Common myeloid progenitor, CD34-positive (primary cell): ENCODE measurements at regions not wholly inside any gene's neighbourhood (a gene's known extent, or its start where the extent isn't known, plus 50 kb on each side); places are given as distances from the start of the nearest gene placed in this dataset.

Experiments used
- CTCF ChIA-PET: fragments of 350-600 bp; sonication (Branson Sonifier 250); formaldehyde crosslinking; loops from one replicate; lab custom pipeline; 2021; ENCODE audit warnings: antibody characterized with exemption; lab: Charles Lee
- POLR2A ChIA-PET: fragments of 350-600 bp; sonication (Branson Sonifier 250); formaldehyde crosslinking; loops from one replicate; lab custom pipeline; 2021; ENCODE audit warnings: antibody characterized with exemption; lab: Charles Lee
- DNase-seq, 3 donors: peaks; one replicate each; pipeline versions ENCODE4 v3.0.0 to v3.0.0-alpha.2; 2013
- H3K27ac ChIP-seq, 2 experiments: 1 replicate in 1 of 2; 2 replicates in 1 of 2; pipeline ENCODE4 v1.7.0; 2013; ENCODE audit warnings: inconsistent platforms in 2 of 2, low read length in 2 of 2, mild to moderate bottlenecking in 2 of 2, low read depth in 1 of 2, moderate library complexity in 1 of 2; ENCODE audit not compliant: severe bottlenecking in 2 of 2, insufficient read depth in 1 of 2, poor library complexity in 1 of 2
- H3K27me3 ChIP-seq, 5 experiments: replicated peaks in 2 of 5; 1 replicate in 3 of 5; 2 replicates in 2 of 5; pipeline versions ENCODE4 v1.6.1 to v1.7.0; 2013; ENCODE audit warnings: low read length in 4 of 5, mild to moderate bottlenecking in 2 of 5, moderate library complexity in 2 of 5, inconsistent platforms in 1 of 5; ENCODE audit not compliant: insufficient read depth in 5 of 5, control insufficient read depth in 4 of 5
- H3K36me3 ChIP-seq, 4 experiments: 1 replicate in 2 of 4; 2 replicates in 2 of 4; pipeline versions ENCODE4 v1.6.1 to v1.7.0; 2013; ENCODE audit warnings: low read length in 3 of 4, control low read depth in 1 of 4, mild to moderate bottlenecking in 1 of 4; ENCODE audit not compliant: control insufficient read depth in 4 of 4, insufficient read depth in 4 of 4
- H3K4me1 ChIP-seq, 4 experiments: 1 replicate in 3 of 4; 2 replicates in 1 of 4; pipeline versions ENCODE4 v1.6.1 to v1.7.1; 2013; ENCODE audit warnings: low read length in 3 of 4, mild to moderate bottlenecking in 3 of 4, control low read depth in 1 of 4, inconsistent platforms in 1 of 4, moderate library complexity in 1 of 4; ENCODE audit not compliant: control insufficient read depth in 4 of 4, insufficient read depth in 4 of 4; ENCODE audit errors: control extremely low read depth in 1 of 4
- H3K4me3 ChIP-seq, 7 experiments: 1 replicate in 4 of 7; 2 replicates in 3 of 7; pipeline versions ENCODE4 v1.5.1 to v1.7.0; 2013; ENCODE audit warnings: mild to moderate bottlenecking in 7 of 7, low read length in 6 of 7, moderate library complexity in 6 of 7, inconsistent platforms in 2 of 7, low read depth in 2 of 7, control low read depth in 1 of 7; ENCODE audit not compliant: insufficient read depth in 4 of 7, control insufficient read depth in 1 of 7; ENCODE audit errors: extremely low read depth in 1 of 7
- H3K9me3 ChIP-seq, 5 experiments: 1 replicate in 4 of 5; 2 replicates in 1 of 5; pipeline versions ENCODE4 v1.6.1 to v1.7.1; 2013; ENCODE audit warnings: low read length in 4 of 5, mild to moderate bottlenecking in 2 of 5, inconsistent platforms in 1 of 5, low read depth in 1 of 5, moderate library complexity in 1 of 5; ENCODE audit not compliant: control insufficient read depth in 4 of 5, insufficient read depth in 2 of 5; ENCODE audit errors: control extremely low read depth in 1 of 5
- WGBS: methylation state at CpG from one replicate; pipeline ENCODE4 v1.1.5; 2013; ENCODE audit not compliant: insufficient coverage; 5-methylcytosine and 5-hydroxymethylcytosine counted together

DNA sequence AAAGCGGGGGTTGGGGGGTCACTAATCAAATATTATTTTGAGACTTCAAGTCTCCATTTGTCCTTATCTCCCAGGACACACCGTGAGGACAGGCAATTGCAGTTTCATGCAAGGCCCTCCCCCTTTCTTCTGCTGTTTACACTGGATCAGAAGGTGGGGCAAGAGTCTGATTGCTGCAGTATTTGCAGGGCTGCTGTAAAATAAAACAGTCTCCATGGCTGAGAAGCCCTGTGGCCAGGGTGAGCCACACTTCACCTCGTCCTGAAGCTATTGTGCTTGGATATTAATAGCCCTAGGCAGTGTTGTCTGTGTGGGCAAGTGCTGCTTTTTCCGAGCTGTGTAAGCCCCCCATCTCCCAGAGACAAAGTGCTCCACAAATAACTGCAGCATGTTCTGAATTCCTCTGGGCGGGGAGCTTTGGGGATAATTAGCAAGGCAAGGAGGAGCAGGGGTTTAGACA is 187.4 kb upstream of the NTF3 start:
- Histone ChIP-seq H3K27me3 (peaks cover 0 to 9% (median 0%) of the 10 kb centered on the region in 5 experiments), H3K4me1 (no peaks in the 10 kb centered on the region), H3K27ac (no peak overlapping the region), H3K9me3 (no peaks in the 10 kb centered on the region), H3K4me3 (no peak overlapping the region), H3K36me3 (no peaks in the 10 kb centered on the region)
- ChIA-PET POLR2A (no interaction called here), CTCF (no interaction called here)
- DNase-seq, result peak in 1 of 3 donors; percentile 7
- 81% methylated on average over 2 of the region's 5 CpGs for whole genome bisulfite sequencing

DNA sequence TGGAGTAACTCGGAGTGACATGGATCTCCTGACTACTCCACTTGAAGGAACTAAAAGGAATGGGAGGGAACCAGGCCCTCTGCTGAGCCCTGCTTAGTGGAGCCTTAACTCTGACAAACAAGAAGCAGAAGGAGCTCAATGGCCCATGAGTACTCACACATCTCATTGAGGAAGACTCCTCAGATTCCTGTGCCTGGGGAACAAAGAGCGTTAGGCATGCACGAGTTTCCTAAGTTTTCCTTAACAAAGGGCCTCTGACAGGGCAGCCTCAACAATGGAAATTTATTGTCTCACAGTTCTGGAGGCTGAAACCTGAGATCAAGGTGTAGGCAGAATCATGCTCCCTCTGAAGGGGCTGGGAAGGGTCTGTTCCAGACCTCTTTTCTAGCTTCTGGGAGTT is 185.7 kb upstream of the NTF3 start:
- Histone ChIP-seq H3K4me1 (no peaks in the 10 kb centered on the region), H3K27me3 (peaks cover 0 to 6% (median 2%) of the 10 kb centered on the region in 5 experiments), H3K36me3 (no peaks in the 10 kb centered on the region), H3K4me3 (no peak overlapping the region), H3K9me3 (no peaks in the 10 kb centered on the region), H3K27ac (no peak overlapping the region)
- no peak for DNase-seq
- POLR2A ChIA-PET, result no interaction called here
- WGBS, result 85% methylated on average over 3 of the region's 3 CpGs
- CTCF ChIA-PET, result no interaction called here

DNA sequence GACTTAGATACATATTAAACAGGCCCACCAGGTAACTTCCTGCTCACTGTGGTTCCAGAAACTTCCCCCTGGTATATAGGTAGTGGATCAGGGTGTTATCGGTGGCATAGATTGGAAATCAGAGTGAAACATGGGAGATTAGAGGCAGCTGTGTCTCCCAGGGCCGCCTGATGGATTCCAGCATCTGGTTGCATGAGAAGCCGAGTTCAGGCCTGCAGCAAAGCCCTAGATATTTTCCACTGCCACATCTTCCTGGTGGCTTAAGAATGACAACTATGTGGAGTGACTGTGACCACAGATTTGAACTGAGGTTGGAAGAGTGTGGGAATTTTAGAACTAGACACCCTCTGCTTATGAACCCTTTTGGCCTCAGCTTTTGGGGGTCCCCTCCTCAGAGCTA is 184.8 kb upstream of the NTF3 start:
- ChIA-PET CTCF (no interaction called here), POLR2A (no interaction called here)
- no peak overlapping the region for H3K27ac ChIP-seq
- H3K4me1 ChIP-seq, result no peaks in the 10 kb centered on the region
- DNase-seq, result no peak
- no peaks in the 10 kb centered on the region for H3K9me3 ChIP-seq
- no peaks in the 10 kb centered on the region for H3K36me3 ChIP-seq
- WGBS, result 100% methylated on average over 1 of the region's 3 CpGs
- H3K4me3 ChIP-seq, result no peak overlapping the region
- H3K27me3 ChIP-seq, result peaks cover 0 to 6% (median 0%) of the 10 kb centered on the region in 5 experiments

DNA sequence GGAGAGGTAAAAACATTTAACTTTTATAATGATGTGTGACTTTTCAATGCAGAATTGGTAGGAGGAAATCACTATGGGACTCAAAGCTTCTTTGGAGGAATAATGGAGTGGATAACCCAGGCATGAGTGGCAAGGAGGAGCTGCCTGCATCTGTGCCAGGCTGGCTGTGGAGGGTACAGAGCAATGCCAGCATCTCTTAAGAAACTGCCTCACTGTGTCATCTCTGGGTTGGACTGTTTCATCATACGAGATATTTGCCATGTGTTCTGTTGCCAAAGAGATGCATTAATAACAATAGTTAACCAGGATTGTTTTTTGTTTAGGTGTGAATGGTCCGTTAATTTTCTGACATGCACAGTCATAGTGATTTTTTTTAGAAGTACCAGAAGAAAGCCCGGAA is 183.7 kb upstream of the NTF3 start:
- WGBS, result 90% methylated on average over 1 of the region's 3 CpGs

DNA sequence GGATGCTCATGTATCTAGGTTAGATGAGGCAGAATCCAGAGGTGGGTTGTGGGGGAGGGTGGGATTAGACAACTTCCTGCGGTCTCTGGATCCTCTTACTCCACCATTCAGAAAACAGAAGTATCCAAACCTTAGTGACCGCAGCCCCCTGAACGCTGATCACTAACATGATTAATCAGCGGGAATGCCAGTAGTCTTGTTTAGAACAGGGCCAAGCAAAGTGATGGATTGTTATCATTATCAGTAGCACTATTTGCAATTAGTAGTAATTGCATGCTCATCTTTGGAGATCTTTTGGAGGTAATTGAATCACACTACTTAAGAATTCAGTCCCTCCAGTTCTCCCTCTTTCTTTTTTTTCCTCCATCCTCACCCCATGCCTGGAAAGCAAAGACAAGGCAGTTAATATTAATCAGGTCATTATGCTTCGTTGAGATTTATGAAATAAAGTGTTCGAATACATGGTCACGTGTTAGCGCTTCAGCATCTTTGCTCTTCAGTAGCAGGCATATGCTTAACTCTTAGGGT is 182.8 kb upstream of the NTF3 start:
- H3K4me1 ChIP-seq, result no peaks in the 10 kb centered on the region
- no peaks in the 10 kb centered on the region for H3K9me3 ChIP-seq
- H3K36me3 ChIP-seq, result no peaks in the 10 kb centered on the region
- no peak for DNase-seq
- peaks cover 0 to 3% (median 0%) of the 10 kb centered on the region in 5 experiments for H3K27me3 ChIP-seq
- no peak overlapping the region for H3K27ac ChIP-seq
- ChIA-PET CTCF (no interaction called here), POLR2A (no interaction called here)
- 80% methylated on average over 1 of the region's 8 CpGs for WGBS
- no peak overlapping the region for H3K4me3 ChIP-seq

More for the DNA sequence above, 183.7 kb upstream of the NTF3 start:
- H3K36me3 ChIP-seq, result no peaks in the 10 kb centered on the region
- H3K4me3 ChIP-seq, result no peak overlapping the region
- no peak overlapping the region for H3K27ac ChIP-seq
- ChIA-PET CTCF (interaction anchor here (0.6 kb wide), 1 partner anchor 116 kb away, joined by 3 read pairs; no protein-coding TSS in a partner anchor), POLR2A (no interaction called here)
- peaks cover 0 to 3% (median 0%) of the 10 kb centered on the region in 5 experiments for H3K27me3 ChIP-seq
- H3K9me3 ChIP-seq, result no peaks in the 10 kb centered on the region
- H3K4me1 ChIP-seq, result no peaks in the 10 kb centered on the region
- no peak for DNase-seq

DNA sequence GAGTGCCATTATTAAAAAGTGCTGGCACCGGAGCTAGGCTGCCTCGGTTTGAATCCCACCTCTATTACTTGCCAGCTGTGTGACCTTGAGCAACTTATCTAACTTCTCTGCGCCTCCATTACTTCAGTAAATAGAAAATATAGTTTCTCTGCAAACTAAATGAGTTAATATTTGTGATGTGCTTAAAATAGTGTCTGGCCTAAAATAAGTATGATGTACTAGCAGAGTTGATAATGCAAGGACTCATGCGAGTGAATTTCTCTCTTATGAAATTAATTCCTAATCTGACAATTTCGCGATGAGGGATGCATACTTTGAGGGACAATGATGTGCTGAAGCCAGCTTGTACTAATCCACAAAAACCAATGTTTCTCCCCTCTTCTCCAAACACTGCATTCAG is 180.8 kb upstream of the NTF3 start:
- no peak for DNase-seq
- WGBS, result 100% methylated on average over 3 of the region's 6 CpGs
- Histone ChIP-seq H3K27me3 (peaks cover 0 to 3% (median 0%) of the 10 kb centered on the region in 5 experiments), H3K36me3 (no peaks in the 10 kb centered on the region), H3K9me3 (no peaks in the 10 kb centered on the region), H3K4me1 (no peaks in the 10 kb centered on the region), H3K27ac (no peak overlapping the region), H3K4me3 (no peak overlapping the region)
- CTCF ChIA-PET, result interaction anchor here (0.7 kb wide), 1 partner anchor 28 kb away, joined by 3 read pairs; no protein-coding TSS in a partner anchor
- POLR2A ChIA-PET, result no interaction called here

DNA sequence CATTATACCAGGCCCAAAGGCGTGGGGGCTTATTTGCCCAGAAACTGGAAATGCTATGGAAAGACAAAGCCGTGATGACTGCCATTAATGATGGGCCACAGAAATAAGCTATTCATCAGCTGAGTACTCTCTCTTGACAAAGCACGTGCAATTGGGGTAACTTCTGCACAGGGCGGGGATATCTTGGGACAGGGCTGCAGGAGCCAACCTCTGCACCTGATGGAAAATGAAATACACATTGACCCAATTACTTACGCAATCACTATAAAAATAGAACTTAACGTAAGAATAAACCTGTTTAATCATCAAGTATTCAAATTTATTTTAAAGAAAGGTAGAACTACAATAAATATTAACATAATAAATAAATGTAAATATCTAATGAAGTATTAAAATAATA is 180.1 kb upstream of the NTF3 start:
- DNase-seq, result no peak
- WGBS, result 90% methylated on average over 4 of the region's 6 CpGs
- H3K9me3 ChIP-seq, result no peaks in the 10 kb centered on the region
- POLR2A ChIA-PET, result no interaction called here
- CTCF ChIA-PET, result no interaction called here
- peaks cover 0 to 3% (median 0%) of the 10 kb centered on the region in 5 experiments for H3K27me3 ChIP-seq
- H3K4me1 ChIP-seq, result no peaks in the 10 kb centered on the region
- H3K27ac ChIP-seq, result no peak overlapping the region
- no peak overlapping the region for H3K4me3 ChIP-seq
- no peaks in the 10 kb centered on the region for H3K36me3 ChIP-seq
